ENCODE measurements at regions not wholly inside any gene's neighbourhood (a gene's known extent, or its start where the extent isn't known, plus 50 kb on each side); places are given as distances from the start of the nearest gene placed in this dataset.

DNA sequence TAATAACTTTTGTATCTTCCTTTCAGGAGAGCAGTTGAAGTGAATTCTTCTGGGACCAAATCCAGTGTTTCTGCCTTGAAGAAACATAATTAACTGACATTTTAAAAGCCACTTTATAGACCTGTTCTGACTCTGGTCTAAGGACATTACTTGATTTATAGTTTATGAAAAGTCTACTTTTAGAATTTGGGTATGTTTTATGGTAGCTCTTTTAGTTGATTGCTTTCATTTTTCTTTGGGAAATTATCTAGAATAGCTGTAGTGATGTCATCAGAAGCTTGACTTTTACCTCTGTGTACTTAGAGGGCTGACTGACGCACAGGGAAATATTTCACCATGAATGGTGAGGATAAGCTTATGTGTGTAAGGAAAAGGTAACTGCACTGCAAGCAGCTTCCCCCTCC lies 131.8 kb upstream of the LIMCH1 start:
- TF ChIP-seq CTCF (conservative IDR thresholded peaks at IDR 0.05; ENCODE audit: low read depth, low read length) = no peak
- H3K4me3 ChIP-seq (IDR thresholded peaks at IDR 0.05; ENCODE audit: insufficient read depth, low read depth, low read length) = no peak overlapping the region
- no peaks in the 10 kb centered on the region for H4K20me1 ChIP-seq (ENCODE audit: insufficient read depth)
- no peak overlapping the region for H2AFZ ChIP-seq (ENCODE audit: low read depth)
- no peaks in the 10 kb centered on the region for H3K27me3 ChIP-seq (ENCODE audit: insufficient read depth, low read depth)
- H3K4me1 ChIP-seq (ENCODE audit: low read depth, poor library complexity, severe bottlenecking) = no peaks in the 10 kb centered on the region
- no peaks in the 10 kb centered on the region for H3K79me2 ChIP-seq (ENCODE audit: insufficient read depth, low read depth)
- no peak overlapping the region for H3K27ac ChIP-seq
- no peak overlapping the region for H3K4me2 ChIP-seq
- no peak overlapping the region for H3K9ac ChIP-seq
- H3K36me3 ChIP-seq (ENCODE audit: insufficient read depth) = no peaks in the 10 kb centered on the region

- Histone ChIP-seq H3K9ac (no peak overlapping the region), H3K27ac (no peak overlapping the region), H3K79me2 (ENCODE audit: insufficient read depth, low read depth) (no peaks in the 10 kb centered on the region), H3K4me2 (no peak overlapping the region), H3K4me1 (ENCODE audit: low read depth, poor library complexity, severe bottlenecking) (no peaks in the 10 kb centered on the region), H2AFZ (ENCODE audit: low read depth) (no peak overlapping the region), H3K36me3 (ENCODE audit: insufficient read depth) (no peaks in the 10 kb centered on the region), H3K4me3 (IDR thresholded peaks at IDR 0.05; ENCODE audit: insufficient read depth, low read depth, low read length) (no peak overlapping the region), H4K20me1 (ENCODE audit: insufficient read depth) (no peaks in the 10 kb centered on the region), H3K27me3 (ENCODE audit: insufficient read depth, low read depth) (no peaks in the 10 kb centered on the region)
- TF ChIP-seq CTCF (conservative IDR thresholded peaks at IDR 0.05; ENCODE audit: low read depth, low read length) = no peak
Observed at GRCh38 chr4:41408150-41408549, 129.8 kb upstream of the LIMCH1 start.

DNA sequence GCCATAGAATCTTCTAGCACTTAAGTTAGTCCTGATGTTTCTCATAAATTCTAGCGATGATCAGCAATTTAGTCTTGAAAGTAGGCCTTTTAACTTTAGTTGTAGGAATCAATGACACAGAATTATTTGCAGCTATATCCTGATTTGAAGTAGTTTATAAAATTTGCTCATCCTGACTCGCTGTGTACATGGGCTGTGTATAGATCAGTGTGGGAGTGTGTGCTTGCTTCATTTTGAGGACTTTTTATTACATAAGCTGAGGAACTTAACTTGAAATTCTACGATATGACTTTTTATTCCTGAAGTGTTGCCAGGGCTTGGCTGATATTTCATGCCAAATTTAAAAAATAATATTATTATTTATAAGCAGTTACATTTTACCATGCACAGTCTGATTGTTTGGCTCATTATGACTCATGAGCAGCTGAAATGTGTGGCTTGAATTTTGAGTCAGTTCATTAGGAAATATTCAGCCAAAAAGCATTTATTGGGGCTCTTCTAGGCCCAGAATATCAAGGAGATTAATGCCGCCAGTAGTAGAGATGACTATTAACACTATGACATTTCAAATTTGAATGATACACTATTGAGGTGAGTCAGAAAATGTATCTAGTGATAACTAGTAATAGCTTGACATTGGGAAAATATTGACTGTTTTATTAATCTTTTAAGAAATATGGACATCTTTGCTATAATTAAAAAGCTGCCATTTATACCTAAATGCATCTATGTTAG lies 128.9 kb upstream of the LIMCH1 start:
- no peak overlapping the region for H3K27ac ChIP-seq
- H3K4me1 ChIP-seq (ENCODE audit: low read depth, poor library complexity, severe bottlenecking) = no peaks in the 10 kb centered on the region
- H2AFZ ChIP-seq (ENCODE audit: low read depth) = no peak overlapping the region
- H4K20me1 ChIP-seq (ENCODE audit: insufficient read depth) = no peaks in the 10 kb centered on the region
- H3K79me2 ChIP-seq (ENCODE audit: insufficient read depth, low read depth) = no peaks in the 10 kb centered on the region
- H3K27me3 ChIP-seq (ENCODE audit: insufficient read depth, low read depth) = no peaks in the 10 kb centered on the region
- no peak overlapping the region for H3K4me2 ChIP-seq
- no peak for TF ChIP-seq CTCF (conservative IDR thresholded peaks at IDR 0.05; ENCODE audit: low read depth, low read length)
- H3K4me3 ChIP-seq (IDR thresholded peaks at IDR 0.05; ENCODE audit: insufficient read depth, low read depth, low read length) = no peak overlapping the region
- H3K9ac ChIP-seq = no peak overlapping the region
- no peaks in the 10 kb centered on the region for H3K36me3 ChIP-seq (ENCODE audit: insufficient read depth)

GRCh38 chr4:41409594-41409895 lies 128.4 kb upstream of the LIMCH1 start:
- Histone ChIP-seq H3K27ac (no peak overlapping the region), H3K27me3 (ENCODE audit: insufficient read depth, low read depth) (no peaks in the 10 kb centered on the region), H3K4me3 (IDR thresholded peaks at IDR 0.05; ENCODE audit: insufficient read depth, low read depth, low read length) (no peak overlapping the region), H3K4me1 (ENCODE audit: low read depth, poor library complexity, severe bottlenecking) (no peaks in the 10 kb centered on the region), H3K4me2 (no peak overlapping the region), H3K9ac (no peak overlapping the region), H4K20me1 (ENCODE audit: insufficient read depth) (no peaks in the 10 kb centered on the region), H3K36me3 (ENCODE audit: insufficient read depth) (no peaks in the 10 kb centered on the region), H2AFZ (ENCODE audit: low read depth) (no peak overlapping the region), H3K79me2 (ENCODE audit: insufficient read depth, low read depth) (no peaks in the 10 kb centered on the region)
- TF ChIP-seq CTCF (conservative IDR thresholded peaks at IDR 0.05; ENCODE audit: low read depth, low read length) = no peak

Measured in KMS-11 (cell line).